Cerebellar cortex (tissue), 1 donor: ENCODE measurements at regions not wholly inside any gene's neighbourhood (a gene's known extent, or its start where the extent isn't known, plus 50 kb on each side); places are given as distances from the start of the nearest gene placed in this dataset.
"Not testable (repeated sequence)": the region's sequence is repeated elsewhere in the genome, so short reads cannot be mapped to it uniquely, and the experiment has no call there.

ENCODE experiments used
- DNase-seq: peaks from one replicate; pipeline ENCODE4 v3.0.0-alpha.2; 2015; ENCODE audit warnings: low spot score

- no peak for DNase-seq
Observed at GRCh38 chr1:189538271-189538670, 939.4 kb downstream of the BRINP3 start.

- DNase-seq, result no peak
Observed at GRCh38 chr1:189550498-189550897, 927.2 kb downstream of the BRINP3 start.

GRCh38 chr1:189563784-189564183 is 913.9 kb downstream of the BRINP3 start:
- no peak for DNase-seq

DNA sequence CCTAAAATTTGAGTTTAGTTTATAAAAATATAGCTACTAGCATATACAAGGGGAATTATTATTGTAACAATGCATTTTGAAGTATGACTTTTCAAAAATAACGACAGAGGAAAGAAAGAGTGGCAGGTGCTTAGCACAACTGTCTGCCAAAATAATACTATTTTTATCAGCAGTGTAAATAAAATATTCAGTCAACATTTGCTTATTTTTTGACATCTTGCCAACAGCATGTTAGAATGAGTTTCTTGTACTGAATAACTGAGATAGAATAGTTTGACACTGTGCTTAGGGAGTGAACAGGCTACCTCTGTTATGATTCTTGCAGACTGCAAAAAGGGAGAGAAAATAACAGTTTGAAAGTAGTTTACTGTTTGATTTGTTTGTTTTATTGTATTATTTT is 909.8 kb downstream of the BRINP3 start:
- no peak for DNase-seq

GRCh38 chr1:189596197-189596596 is 881.5 kb downstream of the BRINP3 start:
- DNase-seq, result no peak

DNA sequence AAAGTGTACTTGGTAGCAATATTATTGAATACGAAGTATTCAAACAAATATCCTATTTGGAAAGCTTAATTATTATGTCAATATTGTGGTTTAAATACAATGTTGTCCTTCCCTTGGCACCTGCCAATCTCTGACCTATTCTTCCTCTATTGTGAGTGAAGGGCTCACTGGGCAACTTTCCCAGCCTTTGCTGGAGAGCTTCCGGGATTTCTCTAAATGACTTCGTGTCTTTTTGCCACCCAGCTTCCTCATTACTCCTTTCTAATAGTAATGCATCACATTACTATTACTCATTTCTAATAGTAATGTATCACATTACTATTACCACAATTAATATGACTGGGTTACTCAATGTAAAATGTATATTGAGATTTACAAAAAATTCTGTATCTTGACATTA is 880.6 kb downstream of the BRINP3 start:
- no peak for DNase-seq

DNA sequence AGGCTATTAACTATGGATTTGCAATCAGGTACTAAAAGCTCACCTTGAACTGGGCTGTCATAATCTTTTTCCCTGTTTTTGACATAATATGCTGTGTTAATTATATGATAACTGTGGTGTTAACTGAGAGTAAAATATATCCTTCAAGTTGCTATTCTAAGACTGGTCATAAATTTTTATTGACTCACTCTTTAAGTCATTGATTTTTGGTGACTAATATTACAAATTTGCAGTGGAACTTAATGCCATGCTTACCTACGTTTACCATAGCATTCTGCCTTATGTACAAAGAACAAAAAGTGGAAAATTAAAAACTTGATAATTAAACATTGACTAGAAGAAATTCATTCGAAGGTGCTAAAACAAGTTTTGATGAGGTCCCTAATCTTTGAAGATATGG is 872.4 kb downstream of the BRINP3 start:
- no peak for DNase-seq

DNA sequence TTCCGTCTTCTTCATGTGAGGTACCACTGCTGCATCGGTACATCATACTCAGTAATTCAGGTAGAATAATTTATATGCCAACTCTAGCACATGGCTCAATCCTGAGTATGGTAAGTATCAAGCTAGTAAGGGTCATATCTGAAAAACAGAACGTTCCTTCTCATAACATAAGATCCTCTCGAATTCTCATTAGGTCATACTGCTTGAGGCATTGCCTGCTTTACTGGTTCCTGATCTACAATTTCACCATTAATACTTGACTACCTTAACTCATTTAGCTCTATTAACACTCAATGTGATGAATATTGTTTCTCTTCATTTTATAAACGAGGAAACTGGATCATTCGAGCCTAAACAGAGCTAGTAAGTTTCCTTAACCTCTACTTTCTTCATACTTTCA is 871.6 kb downstream of the BRINP3 start:
- DNase-seq, result no peak

GRCh38 chr1:189606795-189607476 is 870.7 kb downstream of the BRINP3 start:
- DNase-seq, result no peak

- DNase-seq, result no peak
Observed at GRCh38 chr1:189607477-189608096, 870.1 kb downstream of the BRINP3 start.

GRCh38 chr1:189609167-189609566 is 868.5 kb downstream of the BRINP3 start:
- no peak for DNase-seq

DNA sequence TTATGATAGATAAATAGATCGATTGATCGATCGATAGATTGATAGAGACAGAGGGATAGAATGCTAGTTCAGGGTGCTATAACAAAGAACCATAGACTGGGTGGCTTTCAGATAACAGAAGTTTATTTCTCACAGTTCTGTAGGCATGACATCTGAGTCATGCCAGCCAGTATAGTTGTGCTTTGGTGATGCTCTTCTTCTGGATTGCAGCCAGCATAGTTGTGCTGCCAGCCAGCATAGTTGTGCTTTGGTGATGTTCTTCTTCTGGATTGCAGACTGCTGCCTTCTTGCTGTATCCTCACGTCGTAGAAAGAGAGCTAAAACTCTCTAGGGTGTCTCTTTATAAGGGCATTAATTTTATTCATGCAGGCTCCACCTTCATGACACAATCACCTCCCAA is 860.8 kb downstream of the BRINP3 start:
- no peak for DNase-seq

GRCh38 chr1:189619682-189620332 is 857.9 kb downstream of the BRINP3 start:
- no peak for DNase-seq

- DNase-seq, result no peak
Observed at GRCh38 chr1:189620471-189620870, 857.2 kb downstream of the BRINP3 start.

- DNase-seq, result no peak
Observed at GRCh38 chr1:189623336-189623735, 854.3 kb downstream of the BRINP3 start.

GRCh38 chr1:189627427-189627826 is 850.2 kb downstream of the BRINP3 start:
- DNase-seq, result no peak

- DNase-seq, result no peak
Observed at GRCh38 chr1:189628857-189629256, 848.8 kb downstream of the BRINP3 start.

- no peak for DNase-seq
Observed at GRCh38 chr1:189633658-189634057, 844.0 kb downstream of the BRINP3 start.

GRCh38 chr1:189637041-189637440 is 840.6 kb downstream of the BRINP3 start:
- DNase-seq, result no peak

GRCh38 chr1:189644156-189644555 is 833.5 kb downstream of the BRINP3 start:
- not testable (repeated sequence) for DNase-seq

DNA sequence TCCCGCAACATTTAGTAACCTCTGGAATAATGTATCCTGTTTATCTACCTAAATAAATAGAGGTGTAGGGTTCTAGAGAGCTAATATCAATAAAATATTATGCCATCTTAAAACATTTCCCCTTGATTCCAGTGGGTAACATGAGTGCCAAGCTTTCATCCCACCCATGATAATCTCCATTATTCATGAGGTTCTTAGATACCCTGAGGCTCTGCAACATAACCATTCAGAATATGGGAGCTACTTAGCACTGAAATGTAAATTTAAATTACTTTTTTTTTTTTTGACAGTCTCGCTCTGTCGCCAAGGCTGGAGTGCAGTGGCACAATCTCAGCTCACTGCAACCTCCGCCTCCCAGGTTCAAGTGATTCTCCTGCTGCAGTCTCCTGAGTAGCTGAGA is 832.7 kb downstream of the BRINP3 start:
- no peak for DNase-seq

GRCh38 chr1:189646066-189646465 is 831.6 kb downstream of the BRINP3 start:
- DNase-seq, result no peak

DNA sequence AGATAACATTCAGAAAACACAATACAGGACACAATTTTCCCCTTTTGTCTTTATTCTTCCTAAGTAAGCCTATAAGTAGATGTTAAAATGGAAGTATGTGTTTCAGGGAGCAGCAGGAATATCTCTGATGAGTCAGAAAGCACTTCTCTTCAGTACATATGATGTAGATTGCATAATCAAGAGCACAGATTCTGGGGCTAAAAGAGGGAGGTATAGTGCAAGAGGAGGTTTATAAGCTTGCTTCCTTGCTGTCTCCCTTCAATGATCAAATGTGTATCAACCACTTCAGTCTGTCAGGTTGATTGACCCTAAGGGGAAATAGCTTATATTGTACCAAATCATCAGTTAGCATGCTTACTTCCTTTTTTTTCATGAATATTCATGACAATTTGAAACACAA is 822.8 kb downstream of the BRINP3 start:
- DNase-seq, result no peak
